ENCODE measurements at regions not wholly inside any gene's neighbourhood (a gene's known extent, or its start where the extent isn't known, plus 50 kb on each side); places are given as distances from the start of the nearest gene placed in this dataset.

- no peak for DNase-seq (ENCODE audit: low read depth)
- TF ChIP-seq, protein P1, sequence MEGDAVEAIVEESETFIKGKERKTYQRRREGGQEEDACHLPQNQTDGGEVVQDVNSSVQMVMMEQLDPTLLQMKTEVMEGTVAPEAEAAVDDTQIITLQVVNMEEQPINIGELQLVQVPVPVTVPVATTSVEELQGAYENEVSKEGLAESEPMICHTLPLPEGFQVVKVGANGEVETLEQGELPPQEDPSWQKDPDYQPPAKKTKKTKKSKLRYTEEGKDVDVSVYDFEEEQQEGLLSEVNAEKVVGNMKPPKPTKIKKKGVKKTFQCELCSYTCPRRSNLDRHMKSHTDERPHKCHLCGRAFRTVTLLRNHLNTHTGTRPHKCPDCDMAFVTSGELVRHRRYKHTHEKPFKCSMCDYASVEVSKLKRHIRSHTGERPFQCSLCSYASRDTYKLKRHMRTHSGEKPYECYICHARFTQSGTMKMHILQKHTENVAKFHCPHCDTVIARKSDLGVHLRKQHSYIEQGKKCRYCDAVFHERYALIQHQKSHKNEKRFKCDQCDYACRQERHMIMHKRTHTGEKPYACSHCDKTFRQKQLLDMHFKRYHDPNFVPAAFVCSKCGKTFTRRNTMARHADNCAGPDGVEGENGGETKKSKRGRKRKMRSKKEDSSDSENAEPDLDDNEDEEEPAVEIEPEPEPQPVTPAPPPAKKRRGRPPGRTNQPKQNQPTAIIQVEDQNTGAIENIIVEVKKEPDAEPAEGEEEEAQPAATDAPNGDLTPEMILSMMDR (IDR thresholded peaks at IDR 0.05; ENCODE audit: insufficient read depth, low read length), result no peak
- H3K4me3 ChIP-seq (ENCODE audit: low read depth, low read length), result no peak overlapping the region
Measured at GRCh38 chr9:73979894-73980264, 517.3 kb upstream of the RORB start.

GRCh38 chr9:73980754-73981153 is 516.4 kb upstream of the RORB start:
- no peak overlapping the region for H3K4me3 ChIP-seq (ENCODE audit: low read depth, low read length)
- DNase-seq (ENCODE audit: low read depth), result no peak
- TF ChIP-seq, protein P1 (IDR thresholded peaks at IDR 0.05; ENCODE audit: insufficient read depth, low read length), result no peak

GRCh38 chr9:73981405-73981804 is 515.7 kb upstream of the RORB start:
- no peak for DNase-seq (ENCODE audit: low read depth)
- no peak overlapping the region for H3K4me3 ChIP-seq (ENCODE audit: low read depth, low read length)
- TF ChIP-seq, protein P1 (IDR thresholded peaks at IDR 0.05; ENCODE audit: insufficient read depth, low read length), result no peak

- no peak overlapping the region for H3K4me3 ChIP-seq (ENCODE audit: low read depth, low read length)
- no peak for DNase-seq (ENCODE audit: low read depth)
- TF ChIP-seq, protein P1 (IDR thresholded peaks at IDR 0.05; ENCODE audit: insufficient read depth, low read length), result no peak
Measured at GRCh38 chr9:73995836-73996235, 501.3 kb upstream of the RORB start.

- H3K4me3 ChIP-seq (ENCODE audit: low read depth, low read length), result no peak overlapping the region
- no peak for DNase-seq (ENCODE audit: low read depth)
- TF ChIP-seq, protein P1 (IDR thresholded peaks at IDR 0.05; ENCODE audit: insufficient read depth, low read length), result no peak
Measured at GRCh38 chr9:73996844-73997243, 500.3 kb upstream of the RORB start.

- TF ChIP-seq, protein P1 (IDR thresholded peaks at IDR 0.05; ENCODE audit: insufficient read depth, low read length), result no peak
- no peak for DNase-seq (ENCODE audit: low read depth)
- H3K4me3 ChIP-seq (ENCODE audit: low read depth, low read length), result no peak overlapping the region
Measured at GRCh38 chr9:74001382-74001781, 495.8 kb upstream of the RORB start.

DNA sequence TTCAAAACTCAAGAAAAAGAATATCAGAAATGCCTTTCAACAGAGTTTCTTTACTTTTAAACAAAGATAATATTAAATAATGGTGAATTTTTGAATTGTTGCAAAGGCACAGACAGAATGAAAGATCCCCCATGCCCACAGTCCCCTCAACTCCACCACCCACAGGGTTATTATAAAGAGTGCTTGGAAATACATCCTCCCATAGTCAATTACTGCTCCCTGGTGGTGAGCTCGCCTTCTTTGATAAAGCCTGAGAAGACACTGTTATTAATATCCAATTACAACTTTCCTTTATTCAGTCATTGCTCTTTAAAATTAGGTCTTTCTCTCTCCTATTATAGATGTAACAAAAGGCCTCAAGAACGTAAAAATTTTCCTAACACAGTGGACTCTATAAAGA is 490.2 kb upstream of the RORB start:
- TF ChIP-seq, protein P1 (IDR thresholded peaks at IDR 0.05; ENCODE audit: insufficient read depth, low read length), result peak; percentile 28
- peak; percentile 19 for DNase-seq (ENCODE audit: low read depth)

More for the DNA sequence above, 490.2 kb upstream of the RORB start:
- H3K4me3 ChIP-seq (ENCODE audit: low read depth, low read length), result no peak overlapping the region

All from fibroblast of the aortic adventitia (primary cell).